Keratinocyte (primary cell): ENCODE measurements at regions not wholly inside any gene's neighbourhood (a gene's known extent, or its start where the extent isn't known, plus 50 kb on each side); places are given as distances from the start of the nearest gene placed in this dataset.

Experiments
- EZH2 ChIP-seq: IDR thresholded peaks from one replicate; pipeline ENCODE4 v1.6.1; 2012; ENCODE audit warnings: inconsistent platforms, mild to moderate bottlenecking, low read length, moderate library complexity
- TF ChIP-seq, protein P1 (sequence below), 3 experiments: IDR thresholded peaks in 1 of 3; conservative IDR thresholded peaks in 1 of 3; optimal IDR thresholded peaks in 1 of 3; 2 replicates in 2 of 3; 3 replicates in 1 of 3; pipeline versions ENCODE3 to v1.5.1; 2011; ENCODE audit warnings: low read length in 3 of 3, mild to moderate bottlenecking in 3 of 3, moderate library complexity in 2 of 3, control low read depth in 1 of 3, inconsistent platforms in 1 of 3; ENCODE audit not compliant: insufficient read depth in 2 of 3; ENCODE audit errors: extremely low read depth in 1 of 3

DNA sequence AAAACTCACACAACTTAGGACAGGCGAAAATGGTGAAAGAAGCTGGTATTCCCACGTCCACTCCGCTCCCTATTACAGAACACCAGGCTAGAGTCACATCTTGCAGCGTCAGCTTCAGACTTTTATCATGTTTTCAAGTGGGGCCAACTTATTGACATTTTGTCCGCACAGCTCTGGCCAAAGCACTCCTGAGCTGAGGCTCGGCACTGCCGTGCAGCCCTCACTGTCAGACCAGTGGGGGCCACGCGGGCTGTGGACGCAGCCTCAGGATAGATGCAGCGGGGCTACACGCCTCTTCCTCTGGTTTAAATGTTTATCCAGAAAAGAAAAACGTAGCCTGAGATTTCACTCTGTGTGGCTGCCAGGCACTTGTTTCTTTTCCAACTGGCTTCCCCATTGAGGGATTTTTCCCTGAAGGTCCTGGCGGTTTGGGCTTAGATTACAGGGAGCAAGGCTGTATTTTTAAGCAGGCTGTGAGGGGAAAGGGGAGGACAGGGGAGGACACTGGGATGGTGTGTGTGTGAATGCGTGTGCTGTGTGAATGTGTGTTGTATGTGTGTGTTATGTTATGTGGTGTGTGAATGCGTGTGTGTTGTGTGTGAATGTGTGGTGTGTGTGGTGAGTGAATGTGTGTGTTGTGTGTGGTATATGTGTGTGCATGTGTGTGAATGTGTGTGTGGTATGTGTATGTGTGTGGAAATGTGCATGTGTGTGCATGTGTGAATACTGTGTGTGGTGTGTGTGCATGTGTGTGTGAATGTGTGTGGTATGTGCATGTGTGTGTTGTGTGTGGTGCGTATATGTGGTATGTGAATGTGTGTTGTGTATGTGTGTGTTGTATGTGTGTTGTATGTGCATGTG is 267.6 kb downstream of the DCDC2C start:
- TF ChIP-seq, protein P1, sequence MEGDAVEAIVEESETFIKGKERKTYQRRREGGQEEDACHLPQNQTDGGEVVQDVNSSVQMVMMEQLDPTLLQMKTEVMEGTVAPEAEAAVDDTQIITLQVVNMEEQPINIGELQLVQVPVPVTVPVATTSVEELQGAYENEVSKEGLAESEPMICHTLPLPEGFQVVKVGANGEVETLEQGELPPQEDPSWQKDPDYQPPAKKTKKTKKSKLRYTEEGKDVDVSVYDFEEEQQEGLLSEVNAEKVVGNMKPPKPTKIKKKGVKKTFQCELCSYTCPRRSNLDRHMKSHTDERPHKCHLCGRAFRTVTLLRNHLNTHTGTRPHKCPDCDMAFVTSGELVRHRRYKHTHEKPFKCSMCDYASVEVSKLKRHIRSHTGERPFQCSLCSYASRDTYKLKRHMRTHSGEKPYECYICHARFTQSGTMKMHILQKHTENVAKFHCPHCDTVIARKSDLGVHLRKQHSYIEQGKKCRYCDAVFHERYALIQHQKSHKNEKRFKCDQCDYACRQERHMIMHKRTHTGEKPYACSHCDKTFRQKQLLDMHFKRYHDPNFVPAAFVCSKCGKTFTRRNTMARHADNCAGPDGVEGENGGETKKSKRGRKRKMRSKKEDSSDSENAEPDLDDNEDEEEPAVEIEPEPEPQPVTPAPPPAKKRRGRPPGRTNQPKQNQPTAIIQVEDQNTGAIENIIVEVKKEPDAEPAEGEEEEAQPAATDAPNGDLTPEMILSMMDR (optimal IDR thresholded peaks at IDR 0.05 in 1 of 3, IDR thresholded peaks at IDR 0.05 in 1 of 3, conservative IDR thresholded peaks at IDR 0.05 in 1 of 3; ENCODE audit: extremely low read depth in 1 of 3, insufficient read depth in 2 of 3, low read length in 3 of 3), result no peak
- no peak for TF ChIP-seq EZH2
